NCI-H510A treated with DMSO at 0.1 percent for 48 hours (cell line): ENCODE measurements at regions not wholly inside any gene's neighbourhood (a gene's known extent, or its start where the extent isn't known, plus 50 kb on each side); places are given as distances from the start of the nearest gene placed in this dataset.

Source experiments
- DNase-seq: peaks from one replicate; lab custom pipeline; 2025; lab: John Stamatoyannopoulos, UW

GRCh38 chr1:108082738-108083562, 117.2 kb downstream of the SLC25A24 start:
- DNase-seq: peak; percentile 83

GRCh38 chr1:108082001-108082400, 117.0 kb upstream of the VAV3 start:
- DNase-seq: no peak

GRCh38 chr1:108080448-108080847, 115.5 kb upstream of the VAV3 start:
- no peak for DNase-seq

GRCh38 chr1:108079440-108080025, 114.6 kb upstream of the VAV3 start:
- DNase-seq: no peak

- no peak for DNase-seq
These were observed 113.0 kb upstream of the VAV3 start for GRCh38 chr1:108077991-108078390.

- DNase-seq: no peak
These were observed 110.1 kb upstream of the VAV3 start for GRCh38 chr1:108075055-108075454.

GRCh38 chr1:108072776-108073175, 107.8 kb upstream of the VAV3 start:
- no peak for DNase-seq

GRCh38 chr1:108072212-108072611, 107.2 kb upstream of the VAV3 start:
- no peak for DNase-seq

GRCh38 chr1:108071601-108072000, 106.6 kb upstream of the VAV3 start:
- no peak for DNase-seq

- no peak for DNase-seq
These were observed 105.7 kb upstream of the VAV3 start for GRCh38 chr1:108070662-108071061.

- DNase-seq: no peak
These were observed 103.0 kb upstream of the VAV3 start for GRCh38 chr1:108067884-108068540.

- DNase-seq: no peak
These were observed 101.8 kb upstream of the VAV3 start for GRCh38 chr1:108066808-108067207.

GRCh38 chr1:108064255-108064654, 99.3 kb upstream of the VAV3 start:
- no peak for DNase-seq

- DNase-seq: no peak
These were observed 98.7 kb upstream of the VAV3 start for GRCh38 chr1:108063703-108064102.

- no peak for DNase-seq
These were observed 95.0 kb upstream of the VAV3 start for GRCh38 chr1:108059945-108060344.

GRCh38 chr1:108057541-108057940, 92.6 kb upstream of the VAV3 start:
- peak; percentile 56 for DNase-seq

GRCh38 chr1:108056436-108056990, 91.5 kb upstream of the VAV3 start:
- no peak for DNase-seq

GRCh38 chr1:108055387-108055786, 90.4 kb upstream of the VAV3 start:
- DNase-seq: no peak

GRCh38 chr1:108054396-108054795, 89.4 kb upstream of the VAV3 start:
- DNase-seq: no peak

GRCh38 chr1:108053270-108054013, 88.5 kb upstream of the VAV3 start:
- no peak for DNase-seq

- DNase-seq: peak; percentile 83
These were observed 86.8 kb upstream of the VAV3 start for GRCh38 chr1:108051631-108052377.
